HG03196 (cell line): ENCODE measurements at regions not wholly inside any gene's neighbourhood (a gene's known extent, or its start where the extent isn't known, plus 50 kb on each side); places are given as distances from the start of the nearest gene placed in this dataset.
"Not testable (repeated sequence)": the region's sequence is repeated elsewhere in the genome, so short reads cannot be mapped to it uniquely, and the experiment has no call there.

Experiments
- ATAC-seq: cut with Tn5 transposase; IDR thresholded peaks from one replicate; pipeline ENCODE4 v1.9.1; 2021; ENCODE audit not compliant: unreplicated experiment

DNA sequence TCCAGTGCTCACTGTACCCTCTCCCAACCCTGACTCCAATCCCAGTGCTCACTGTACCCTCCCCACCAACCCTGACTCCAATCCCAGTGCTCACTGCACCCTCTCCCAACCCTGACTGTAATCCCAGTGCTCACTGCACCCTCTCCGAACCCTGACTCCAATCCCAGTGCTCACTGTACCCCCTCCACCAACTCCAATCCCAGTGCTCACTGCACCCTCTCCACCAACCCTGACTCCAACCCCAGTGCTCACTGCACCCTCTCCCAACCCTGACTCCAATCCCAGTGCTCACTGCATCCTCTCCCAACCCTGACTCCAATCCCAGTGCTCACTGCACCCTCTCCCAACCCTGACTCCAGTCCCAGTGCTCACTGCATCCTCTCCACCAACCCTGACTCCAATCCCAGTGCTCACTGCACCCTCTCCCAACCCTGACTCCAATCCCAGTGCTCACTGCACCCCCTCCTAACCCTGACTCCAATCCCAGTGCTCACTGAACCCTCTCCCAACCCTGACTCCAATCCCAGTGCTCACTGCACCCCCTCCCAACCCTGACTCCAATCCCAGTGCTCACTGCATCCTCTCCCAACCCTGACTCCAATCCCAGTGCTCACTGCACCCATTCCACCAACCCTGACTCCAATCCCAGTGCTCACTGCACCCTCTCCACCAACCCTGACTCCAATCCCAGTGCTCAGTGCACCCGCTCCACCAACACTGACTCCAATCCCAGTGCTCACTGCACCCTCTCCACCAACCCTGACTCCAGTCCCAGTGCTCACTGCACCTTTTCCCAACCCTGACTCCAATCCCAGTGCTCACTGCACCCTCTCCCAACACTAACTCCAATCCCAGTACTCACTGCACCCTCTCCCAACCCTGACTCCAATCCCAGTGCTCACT is 136.3 kb upstream of the ZNF618 start:
- ATAC-seq, result not testable (repeated sequence)

GRCh38 chr9:113740508-113741500 is 135.3 kb upstream of the ZNF618 start:
- not testable (repeated sequence) for ATAC-seq

DNA sequence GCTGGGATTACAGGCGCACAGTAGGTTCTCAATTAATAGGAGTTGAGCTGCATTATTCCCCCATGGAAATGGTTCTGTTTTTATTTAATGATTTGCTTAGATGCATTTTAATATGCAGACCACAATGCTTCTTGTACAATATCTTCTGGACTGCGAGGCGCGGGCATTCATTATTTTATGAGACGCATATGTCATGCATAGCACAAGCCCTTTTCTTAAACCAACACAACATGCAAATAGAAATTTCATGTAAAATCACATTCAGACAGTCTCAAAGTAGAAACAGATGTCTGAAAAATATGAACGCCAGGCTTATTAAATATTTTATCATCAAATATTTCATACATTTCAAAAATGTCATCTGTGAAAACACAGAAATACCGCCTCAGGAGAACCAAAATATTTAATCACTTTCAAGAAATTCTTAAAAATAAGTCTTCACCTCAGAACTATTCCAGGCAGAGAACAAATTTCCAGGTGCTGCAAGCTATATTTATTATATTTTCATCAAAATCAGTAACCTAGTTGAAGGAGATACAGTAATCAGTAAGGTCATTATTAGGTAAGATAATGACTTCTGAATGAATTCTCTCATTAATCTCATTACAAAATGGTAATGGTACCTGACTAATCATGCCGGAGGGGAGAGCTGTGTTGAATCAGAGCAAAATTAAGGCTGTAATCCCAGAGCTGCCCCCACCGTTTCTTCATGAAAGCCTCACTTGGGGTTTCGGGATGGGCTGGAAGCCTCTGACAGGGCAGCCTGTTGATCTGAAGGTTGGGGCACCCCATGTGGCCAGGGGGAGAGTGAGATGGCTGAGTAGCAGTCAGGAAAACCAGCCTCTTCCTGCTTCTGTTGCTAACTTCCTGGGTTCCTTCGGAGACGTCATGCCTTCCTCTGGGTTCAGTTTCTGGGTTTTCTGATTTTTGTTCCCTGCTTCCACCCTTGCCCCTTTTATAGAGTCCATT is 133.9 kb upstream of the ZNF618 start:
- ATAC-seq, result no peak

- no peak for ATAC-seq
These were observed 133.2 kb upstream of the ZNF618 start for GRCh38 chr9:113742878-113743277.

GRCh38 chr9:113746486-113746885 is 129.6 kb upstream of the ZNF618 start:
- no peak for ATAC-seq

DNA sequence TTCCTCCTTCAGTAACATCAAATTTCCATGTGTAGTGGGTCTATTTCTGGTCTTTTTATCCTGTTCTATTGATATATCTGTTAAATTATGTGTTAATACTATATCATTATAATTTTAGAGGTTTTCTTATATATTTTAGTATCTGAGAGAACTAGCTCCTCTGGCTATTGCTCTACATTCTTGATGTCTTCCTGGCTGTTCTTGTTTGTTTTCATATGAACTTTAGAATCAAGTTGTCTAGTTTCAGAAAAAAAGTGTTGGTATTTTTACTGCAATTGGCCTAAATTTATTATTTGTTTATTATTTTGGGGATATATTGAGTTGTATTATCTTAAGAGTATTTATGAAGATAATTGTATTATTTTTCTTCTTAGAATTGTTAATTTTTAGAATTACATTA is 128.0 kb upstream of the ZNF618 start:
- ATAC-seq, result no peak

DNA sequence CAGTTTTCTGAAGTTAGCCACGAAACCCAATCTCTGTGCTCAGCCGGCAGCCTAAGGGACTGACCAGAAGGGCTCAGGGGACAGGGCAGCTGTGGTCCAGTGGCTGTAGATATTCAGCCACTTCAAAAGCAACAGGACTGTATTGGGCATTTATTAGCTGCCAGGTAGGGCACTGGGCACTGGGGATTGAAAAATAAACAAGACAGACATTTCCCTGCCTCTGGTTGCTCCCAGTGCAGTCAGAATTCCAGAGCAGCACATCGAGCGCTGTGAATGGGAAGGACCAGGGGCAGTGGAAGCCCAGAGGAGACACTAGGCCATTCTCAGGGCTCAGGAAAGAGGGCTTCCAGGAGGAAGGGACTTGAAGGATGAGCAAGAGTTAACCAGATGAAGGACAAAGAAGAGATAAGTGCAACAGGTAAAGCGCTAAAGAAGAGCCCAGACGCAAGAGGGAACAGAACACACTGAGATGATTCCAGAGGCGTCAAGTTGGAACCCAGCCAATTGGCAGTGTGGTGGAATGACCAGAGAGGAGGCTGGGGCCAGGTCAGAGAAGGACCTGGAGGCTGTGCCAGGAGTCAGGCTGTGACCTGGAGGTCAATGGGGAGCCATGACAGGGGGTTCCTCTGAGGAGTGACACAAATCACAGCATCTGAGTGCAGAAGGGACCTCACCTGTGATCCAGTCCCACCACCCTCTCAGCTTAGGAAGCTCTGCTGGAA is 122.5 kb upstream of the ZNF618 start:
- no peak for ATAC-seq

DNA sequence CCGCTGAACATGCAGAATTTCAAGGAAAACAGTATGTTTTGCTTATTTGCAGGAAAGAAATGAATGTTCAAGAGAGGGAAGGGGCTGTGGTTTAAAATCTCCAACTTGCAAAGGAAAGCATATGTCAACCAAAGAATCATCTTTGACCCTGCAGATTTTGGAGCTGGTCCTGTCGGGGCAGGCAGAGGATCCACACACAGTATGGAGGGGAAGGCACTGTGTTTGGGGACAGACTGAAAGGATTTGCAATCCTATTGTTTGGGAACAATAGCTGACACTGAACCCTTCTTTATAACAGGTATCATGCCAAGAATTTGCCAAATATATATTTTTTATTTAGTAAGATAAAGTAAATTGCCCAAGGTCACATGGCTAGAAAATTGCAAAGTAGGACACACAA is 121.4 kb upstream of the ZNF618 start:
- ATAC-seq, result no peak

DNA sequence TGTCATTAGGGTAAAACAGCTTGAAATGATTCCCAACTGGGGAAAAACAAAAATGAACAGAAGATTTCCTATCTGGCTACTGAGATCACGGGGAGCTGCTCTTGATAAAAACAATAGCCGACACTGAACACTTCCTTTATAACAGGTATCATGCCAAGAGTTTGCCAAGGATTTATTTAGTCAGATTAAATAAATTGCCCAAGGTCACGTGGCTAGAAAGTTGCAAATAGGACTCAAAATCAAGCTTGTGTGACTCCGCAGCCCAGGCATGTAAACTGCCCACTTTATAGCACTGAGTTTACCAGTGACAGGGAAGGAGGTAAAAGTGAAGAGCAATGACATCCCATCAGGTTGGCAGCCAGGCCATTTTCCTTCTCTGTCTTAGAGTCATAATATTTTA is 120.7 kb upstream of the ZNF618 start:
- ATAC-seq, result no peak

DNA sequence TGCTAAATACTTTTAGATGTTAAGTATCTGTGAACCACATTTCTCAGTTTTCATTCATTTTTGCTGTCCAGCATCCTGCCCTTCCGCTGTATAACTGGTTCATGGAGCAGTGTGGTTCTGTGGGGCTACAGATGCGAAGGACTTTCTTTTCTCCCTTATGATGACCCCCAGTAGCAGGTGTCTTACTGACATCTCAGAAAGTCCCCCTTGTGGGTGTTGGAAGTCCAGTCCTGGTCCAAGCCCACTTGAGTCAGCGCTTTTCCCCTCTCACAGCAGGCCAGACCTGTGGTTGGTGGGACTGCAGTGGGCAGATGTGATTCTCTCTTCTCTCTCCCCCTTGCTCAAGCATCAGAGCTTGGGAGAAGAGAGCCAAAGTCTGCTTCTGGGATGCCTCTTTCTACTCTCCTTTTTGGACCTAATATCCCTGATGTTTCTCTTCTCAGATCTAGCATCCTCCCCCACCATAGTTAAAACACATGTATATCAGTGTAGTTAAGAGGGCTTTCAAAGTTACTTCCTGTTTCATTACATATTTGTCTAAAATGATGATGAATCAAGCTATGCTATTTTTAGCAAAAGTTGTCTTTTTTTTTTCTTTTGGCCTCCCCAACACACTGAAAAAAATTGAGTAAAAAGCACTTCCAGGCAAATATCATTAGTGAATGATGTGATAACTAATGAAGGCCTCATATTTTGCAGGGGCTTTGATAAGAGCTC is 119.5 kb upstream of the ZNF618 start:
- no peak for ATAC-seq

DNA sequence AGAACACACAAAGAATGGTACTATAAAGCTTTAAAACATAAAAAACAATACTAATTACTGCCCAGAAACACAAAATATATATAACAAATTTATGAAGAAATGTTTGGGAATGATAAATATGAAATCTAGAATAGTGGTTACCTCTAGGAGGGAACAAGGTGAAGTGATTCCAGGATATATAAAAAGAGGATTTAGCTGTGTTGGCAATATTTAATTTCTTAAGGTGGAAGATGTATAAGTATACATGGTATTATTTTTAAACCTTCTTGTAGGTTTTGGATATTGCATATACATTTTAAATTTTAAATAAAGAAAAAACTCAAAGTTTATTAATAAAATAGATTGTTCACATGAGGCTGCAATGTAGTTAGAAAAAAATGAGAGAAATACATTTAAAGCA is 112.7 kb upstream of the ZNF618 start:
- no peak for ATAC-seq

DNA sequence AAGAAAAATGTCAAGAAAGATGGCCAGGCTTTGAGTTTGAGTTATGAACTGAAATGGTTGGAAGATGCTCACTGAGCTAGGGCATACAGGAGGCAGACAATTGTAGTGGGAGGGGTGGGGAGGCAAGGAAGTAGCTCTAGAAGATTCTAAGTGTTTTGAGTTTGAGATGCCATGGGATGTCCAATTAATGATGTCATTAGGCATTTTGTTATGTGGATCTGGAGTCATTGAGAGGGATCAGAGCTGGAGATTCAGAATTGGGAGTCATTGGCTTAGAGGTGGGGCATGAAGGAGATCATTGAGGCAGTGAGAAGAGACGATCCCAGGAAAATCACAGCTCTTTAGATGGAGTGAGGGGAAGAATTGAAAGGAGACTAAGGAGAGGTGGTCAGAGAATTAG is 111.5 kb upstream of the ZNF618 start:
- no peak for ATAC-seq

- no peak for ATAC-seq
These were observed 106.7 kb upstream of the ZNF618 start for GRCh38 chr9:113769412-113769811.

- ATAC-seq, result no peak
These were observed 105.7 kb upstream of the ZNF618 start for GRCh38 chr9:113770396-113770795.

- ATAC-seq, result no peak
These were observed 104.9 kb upstream of the ZNF618 start for GRCh38 chr9:113771199-113771598.

DNA sequence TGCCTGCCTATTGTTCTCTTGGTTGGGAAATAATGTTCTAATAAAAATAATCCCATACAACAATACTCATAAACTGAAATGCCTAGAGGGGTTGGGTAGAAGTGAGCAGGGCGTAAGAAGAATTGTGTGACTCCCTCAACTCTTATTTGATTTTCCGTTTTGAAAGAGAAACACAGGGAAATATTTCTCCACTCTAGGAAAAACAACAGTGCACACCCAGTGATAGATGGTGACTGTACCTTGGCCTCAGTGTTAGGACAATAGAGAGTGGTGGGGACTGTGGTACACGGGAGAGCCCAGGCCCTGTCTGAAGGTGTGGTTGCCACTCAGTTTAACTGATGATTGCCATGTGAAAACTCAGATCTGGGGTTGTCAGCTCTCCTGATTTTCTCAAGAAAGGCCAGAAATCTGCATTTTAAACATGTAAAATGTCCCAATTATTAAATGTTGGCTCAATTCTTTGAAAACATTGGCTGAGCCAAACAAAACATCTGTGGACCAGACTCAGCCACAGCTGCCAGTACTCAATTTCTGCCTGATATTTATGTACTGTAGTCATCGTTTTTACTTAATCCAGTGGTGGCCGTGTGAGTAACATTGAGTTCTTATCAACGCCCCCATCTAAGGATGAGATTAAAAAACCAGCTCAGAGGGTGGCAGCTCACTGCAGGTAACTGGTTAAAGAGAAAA is 103.8 kb upstream of the ZNF618 start:
- no peak for ATAC-seq

- no peak for ATAC-seq
These were observed 101.1 kb upstream of the ZNF618 start for GRCh38 chr9:113774963-113775362.

- ATAC-seq, result no peak
These were observed 100.4 kb upstream of the ZNF618 start for GRCh38 chr9:113775749-113776148.

GRCh38 chr9:113776194-113776593 is 99.9 kb upstream of the ZNF618 start:
- no peak for ATAC-seq
